Effector memory CD4-positive, alpha-beta T cell (primary cell): ENCODE measurements at regions not wholly inside any gene's neighbourhood (a gene's known extent, or its start where the extent isn't known, plus 50 kb on each side); places are given as distances from the start of the nearest gene placed in this dataset.
"Not testable (repeated sequence)": the region's sequence is repeated elsewhere in the genome, so short reads cannot be mapped to it uniquely, and the experiment has no call there.

Experiments used
- DNase-seq, 3 donors: peaks; one replicate each; pipeline ENCODE4 v3.0.0-alpha.2; 2020
- H3K27ac ChIP-seq: 2 replicates; pipeline ENCODE4 v1.7.0; 2013; ENCODE audit warnings: mild to moderate bottlenecking, low read length, moderate library complexity; ENCODE audit not compliant: insufficient read depth, poor library complexity, severe bottlenecking
- H3K27me3 ChIP-seq: replicated peaks from 2 replicates; pipeline ENCODE4 v1.7.0; 2013; ENCODE audit warnings: mild to moderate bottlenecking, low read length; ENCODE audit not compliant: insufficient read depth, control insufficient read depth, poor library complexity, severe bottlenecking
- H3K36me3 ChIP-seq: 2 replicates; pipeline ENCODE4 v1.7.0; 2013; ENCODE audit warnings: mild to moderate bottlenecking, low read length, moderate library complexity; ENCODE audit not compliant: control insufficient read depth, insufficient read depth
- H3K4me1 ChIP-seq: 2 replicates; pipeline ENCODE4 v1.7.0; 2013; ENCODE audit warnings: low read length, mild to moderate bottlenecking; ENCODE audit not compliant: control insufficient read depth, insufficient read depth, poor library complexity, severe bottlenecking
- H3K4me3 ChIP-seq: 2 replicates; pipeline ENCODE4 v1.7.0; 2013; ENCODE audit warnings: low read length, low read depth, mild to moderate bottlenecking; ENCODE audit not compliant: insufficient read depth, poor library complexity, severe bottlenecking
- H3K9me3 ChIP-seq: 2 replicates; pipeline ENCODE4 v1.7.0; 2013; ENCODE audit warnings: mild to moderate bottlenecking, low read length, moderate library complexity; ENCODE audit not compliant: control insufficient read depth

GRCh38 chr15:32342772-32343199 is 60.3 kb downstream of the GOLGA8K start:
- peak in 1 of 3 donors; percentile 1 for DNase-seq
- not testable (repeated sequence) for H3K36me3 ChIP-seq, H3K4me1 ChIP-seq, H3K4me3 ChIP-seq, H3K9me3 ChIP-seq, H3K27me3 ChIP-seq, H3K27ac ChIP-seq

GRCh38 chr15:32342268-32342667 is 60.8 kb downstream of the GOLGA8K start:
- H3K4me3 ChIP-seq, DNase-seq, H3K36me3 ChIP-seq, H3K27ac ChIP-seq, H3K4me1 ChIP-seq, H3K9me3 ChIP-seq, H3K27me3 ChIP-seq: not testable (repeated sequence)

GRCh38 chr15:32341530-32341929 is 61.6 kb downstream of the GOLGA8K start:
- not testable (repeated sequence) for H3K27me3 ChIP-seq, H3K9me3 ChIP-seq, H3K4me3 ChIP-seq, H3K4me1 ChIP-seq, DNase-seq, H3K36me3 ChIP-seq, H3K27ac ChIP-seq

- not testable (repeated sequence) for H3K4me1 ChIP-seq, H3K27ac ChIP-seq, H3K4me3 ChIP-seq, H3K9me3 ChIP-seq, H3K36me3 ChIP-seq, DNase-seq, H3K27me3 ChIP-seq
Observed at GRCh38 chr15:32336804-32337203, 66.3 kb downstream of the GOLGA8K start.

- DNase-seq, result not testable (repeated sequence)
Observed at GRCh38 chr15:32323353-32323752, 79.7 kb downstream of the GOLGA8K start.

GRCh38 chr15:32319247-32319646 is 83.8 kb downstream of the GOLGA8K start:
- H3K4me1 ChIP-seq, H3K4me3 ChIP-seq, H3K27me3 ChIP-seq, H3K27ac ChIP-seq, H3K36me3 ChIP-seq, H3K9me3 ChIP-seq, DNase-seq: not testable (repeated sequence)

More at GRCh38 chr15:32323353-32323752, 79.7 kb downstream of the GOLGA8K start:
- not testable (repeated sequence) for H3K36me3 ChIP-seq, H3K27ac ChIP-seq, H3K27me3 ChIP-seq, H3K4me3 ChIP-seq, H3K4me1 ChIP-seq, H3K9me3 ChIP-seq

- not testable (repeated sequence) for H3K27me3 ChIP-seq, H3K27ac ChIP-seq, H3K9me3 ChIP-seq, H3K4me3 ChIP-seq, DNase-seq, H3K4me1 ChIP-seq, H3K36me3 ChIP-seq
Observed at GRCh38 chr15:32316482-32316881, 86.6 kb downstream of the GOLGA8K start.

- H3K4me1 ChIP-seq, result not testable (repeated sequence)
Observed at GRCh38 chr15:32315079-32315939, 87.8 kb downstream of the GOLGA8K start.

GRCh38 chr15:32313446-32314209 is 89.5 kb downstream of the GOLGA8K start:
- not testable (repeated sequence) for H3K4me3 ChIP-seq, H3K9me3 ChIP-seq, H3K27me3 ChIP-seq, H3K4me1 ChIP-seq, H3K36me3 ChIP-seq, DNase-seq, H3K27ac ChIP-seq

More at GRCh38 chr15:32315079-32315939, 87.8 kb downstream of the GOLGA8K start:
- not testable (repeated sequence) for H3K27me3 ChIP-seq, H3K4me3 ChIP-seq, H3K27ac ChIP-seq, DNase-seq, H3K36me3 ChIP-seq, H3K9me3 ChIP-seq

GRCh38 chr15:32312721-32313120 is 90.4 kb downstream of the GOLGA8K start:
- not testable (repeated sequence) for H3K4me3 ChIP-seq, DNase-seq, H3K4me1 ChIP-seq, H3K27ac ChIP-seq, H3K27me3 ChIP-seq, H3K36me3 ChIP-seq, H3K9me3 ChIP-seq
